Activated T-helper 17 cell treated with anti-CD3 and anti-CD28 coated beads, Interleukin-2, amount 50 U/mL, for 72 hours (primary cell): ENCODE measurements at regions not wholly inside any gene's neighbourhood (a gene's known extent, or its start where the extent isn't known, plus 50 kb on each side); places are given as distances from the start of the nearest gene placed in this dataset.
"Not testable (repeated sequence)": the region's sequence is repeated elsewhere in the genome, so short reads cannot be mapped to it uniquely, and the experiment has no call there.

Source experiments
- ATAC-seq: fragments of 150-1000 bp; cut with Tn5 transposase; replicated peaks from 2 replicates; pipeline ENCODE4 v1.10.0; 2021; ENCODE audit warnings: mild to moderate bottlenecking, moderate library complexity
- H3K27ac Mint-ChIP-seq: one replicate; pipeline ENCODE4 v1.8.0; 2022; ENCODE audit warnings: mixed read lengths
- H3K27me3 Mint-ChIP-seq: one replicate; pipeline ENCODE4 v1.8.0; 2022; ENCODE audit warnings: mixed read lengths
- H3K36me3 Mint-ChIP-seq: one replicate; pipeline ENCODE4 v1.8.0; 2022; ENCODE audit warnings: low read depth, mild to moderate bottlenecking, mixed read lengths
- H3K4me1 Mint-ChIP-seq: one replicate; pipeline ENCODE4 v1.8.0; 2022; ENCODE audit warnings: mixed read lengths
- H3K4me3 Mint-ChIP-seq: one replicate; pipeline ENCODE4 v1.8.0; 2022; ENCODE audit warnings: mild to moderate bottlenecking, mixed read lengths
- H3K9me3 Mint-ChIP-seq: one replicate; pipeline ENCODE4 v1.8.0; 2022; ENCODE audit warnings: mixed read lengths

GRCh38 chrX:150212672-150213480 lies 150.2 kb upstream of the MAMLD1 start:
- Mint-ChIP-seq H3K4me3 (no peak overlapping the region), H3K36me3 (no peaks in the 10 kb centered on the region), H3K9me3 (no peaks in the 10 kb centered on the region), H3K27ac (no peak overlapping the region), H3K27me3 (no peaks in the 10 kb centered on the region), H3K4me1 (no peaks in the 10 kb centered on the region)
- ATAC-seq, result no peak

GRCh38 chrX:150213481-150214030 lies 149.6 kb upstream of the MAMLD1 start:
- no peaks in the 10 kb centered on the region for H3K36me3 Mint-ChIP-seq
- no peaks in the 10 kb centered on the region for H3K4me1 Mint-ChIP-seq
- H3K27ac Mint-ChIP-seq, result no peak overlapping the region
- no peak overlapping the region for H3K4me3 Mint-ChIP-seq
- no peaks in the 10 kb centered on the region for H3K27me3 Mint-ChIP-seq
- no peak for ATAC-seq
- no peaks in the 10 kb centered on the region for H3K9me3 Mint-ChIP-seq

GRCh38 chrX:150216000-150216399 lies 147.1 kb upstream of the MAMLD1 start:
- H3K27me3 Mint-ChIP-seq, ATAC-seq, H3K4me1 Mint-ChIP-seq, H3K27ac Mint-ChIP-seq, H3K9me3 Mint-ChIP-seq, H3K36me3 Mint-ChIP-seq, H3K4me3 Mint-ChIP-seq: not testable (repeated sequence)

- Mint-ChIP-seq H3K27ac (no peak overlapping the region), H3K27me3 (peaks cover 5% of the 10 kb centered on the region), H3K4me3 (no peak overlapping the region), H3K36me3 (no peaks in the 10 kb centered on the region), H3K9me3 (no peaks in the 10 kb centered on the region), H3K4me1 (no peaks in the 10 kb centered on the region)
- ATAC-seq, result no peak
Measured at GRCh38 chrX:150216716-150217115, 146.4 kb upstream of the MAMLD1 start.

GRCh38 chrX:150217609-150218008 lies 145.5 kb upstream of the MAMLD1 start:
- Mint-ChIP-seq H3K4me3 (no peak overlapping the region), H3K36me3 (no peaks in the 10 kb centered on the region), H3K27me3 (peaks cover 5% of the 10 kb centered on the region), H3K4me1 (no peaks in the 10 kb centered on the region), H3K9me3 (no peaks in the 10 kb centered on the region), H3K27ac (no peak overlapping the region)
- ATAC-seq, result no peak

GRCh38 chrX:150219374-150220185 lies 143.5 kb upstream of the MAMLD1 start:
- H3K9me3 Mint-ChIP-seq, result no peaks in the 10 kb centered on the region
- no peak overlapping the region for H3K27ac Mint-ChIP-seq
- no peaks in the 10 kb centered on the region for H3K36me3 Mint-ChIP-seq
- H3K4me3 Mint-ChIP-seq, result no peak overlapping the region
- H3K27me3 Mint-ChIP-seq, result peaks cover 5% of the 10 kb centered on the region
- peak; percentile 92 for ATAC-seq
- H3K4me1 Mint-ChIP-seq, result no peaks in the 10 kb centered on the region

GRCh38 chrX:150223176-150224015 lies 139.7 kb upstream of the MAMLD1 start:
- no peak for ATAC-seq
- Mint-ChIP-seq H3K36me3 (no peaks in the 10 kb centered on the region), H3K27ac (no peak overlapping the region), H3K27me3 (peaks cover 12% of the 10 kb centered on the region), H3K4me1 (no peaks in the 10 kb centered on the region), H3K4me3 (no peak overlapping the region), H3K9me3 (no peaks in the 10 kb centered on the region)

GRCh38 chrX:150224676-150225075 lies 138.4 kb upstream of the MAMLD1 start:
- no peak for ATAC-seq

GRCh38 chrX:150225266-150225665 lies 137.9 kb upstream of the MAMLD1 start:
- Mint-ChIP-seq H3K4me1 (no peaks in the 10 kb centered on the region), H3K36me3 (no peaks in the 10 kb centered on the region), H3K9me3 (no peaks in the 10 kb centered on the region), H3K27ac (no peak overlapping the region), H3K27me3 (peaks cover 14% of the 10 kb centered on the region), H3K4me3 (no peak overlapping the region)
- no peak for ATAC-seq

More at GRCh38 chrX:150224676-150225075, 138.4 kb upstream of the MAMLD1 start:
- H3K27ac Mint-ChIP-seq, result no peak overlapping the region
- no peak overlapping the region for H3K4me3 Mint-ChIP-seq
- no peaks in the 10 kb centered on the region for H3K4me1 Mint-ChIP-seq
- H3K36me3 Mint-ChIP-seq, result no peaks in the 10 kb centered on the region
- H3K9me3 Mint-ChIP-seq, result no peaks in the 10 kb centered on the region
- H3K27me3 Mint-ChIP-seq, result peaks cover 14% of the 10 kb centered on the region

- Mint-ChIP-seq H3K36me3 (no peaks in the 10 kb centered on the region), H3K4me1 (no peaks in the 10 kb centered on the region), H3K27me3 (peaks cover 14% of the 10 kb centered on the region), H3K4me3 (no peak overlapping the region), H3K27ac (no peak overlapping the region), H3K9me3 (no peaks in the 10 kb centered on the region)
- ATAC-seq, result no peak
Measured at GRCh38 chrX:150225756-150226155, 137.4 kb upstream of the MAMLD1 start.

GRCh38 chrX:150226223-150226965 lies 136.7 kb upstream of the MAMLD1 start:
- no peak for ATAC-seq
- Mint-ChIP-seq H3K27me3 (peaks cover 9% of the 10 kb centered on the region), H3K4me3 (no peak overlapping the region), H3K27ac (no peak overlapping the region), H3K9me3 (no peaks in the 10 kb centered on the region), H3K4me1 (no peaks in the 10 kb centered on the region), H3K36me3 (no peaks in the 10 kb centered on the region)

GRCh38 chrX:150227321-150227860 lies 135.7 kb upstream of the MAMLD1 start:
- ATAC-seq, result no peak
- Mint-ChIP-seq H3K4me3 (no peak overlapping the region), H3K9me3 (no peaks in the 10 kb centered on the region), H3K36me3 (no peaks in the 10 kb centered on the region), H3K27me3 (peaks cover 9% of the 10 kb centered on the region), H3K4me1 (no peaks in the 10 kb centered on the region), H3K27ac (no peak overlapping the region)

GRCh38 chrX:150227873-150228410 lies 135.2 kb upstream of the MAMLD1 start:
- Mint-ChIP-seq H3K36me3 (no peaks in the 10 kb centered on the region), H3K27ac (no peak overlapping the region), H3K4me3 (no peak overlapping the region), H3K4me1 (no peaks in the 10 kb centered on the region), H3K9me3 (no peaks in the 10 kb centered on the region), H3K27me3 (peaks cover 9% of the 10 kb centered on the region)
- ATAC-seq, result no peak
